GM12878 (cell line): ENCODE measurements at regions not wholly inside any gene's neighbourhood (a gene's known extent, or its start where the extent isn't known, plus 50 kb on each side); places are given as distances from the start of the nearest gene placed in this dataset.

Source experiments
- ATAC-seq: fragments of 200-7000 bp; cut with Tn5 transposase; 3 replicates; pipeline ENCODE4 v1.9.1; 2020; ENCODE audit warnings: mild to moderate bottlenecking, moderate library complexity
- BruUV-seq: library from RNA; stranded (reverse); fragments of 400-500 nt; replicated peaks from 2 replicates; lab custom pipeline; 2021; lab: Mats Ljungman, UMichigan
- CTCF ChIA-PET: fragments of 300-600 bp; sonication (Branson Sonifier 250); formaldehyde crosslinking; extraction: SDS; loops from one replicate; lab custom pipeline; 2021; ENCODE audit warnings: inconsistent platforms; lab: Yijun Ruan, JAX
- POLR2A ChIA-PET: fragments of 350-600 bp; formaldehyde crosslinking; extraction: SDS; loops from one replicate; lab custom pipeline; 2021; ENCODE audit warnings: inconsistent platforms; lab: Charles Lee
- RAD21 ChIA-PET: fragments of 300-600 bp; sonication (Branson Sonifier 250); formaldehyde crosslinking; loops from one replicate; lab custom pipeline; 2023; ENCODE audit warnings: antibody characterized with exemption; ENCODE audit not compliant: unreplicated experiment; lab: Charles Lee
- SMC1A ChIA-PET: fragments of 300-600 bp; sonication (Branson Sonifier 250); formaldehyde crosslinking; loops from one replicate; lab custom pipeline; 2023; ENCODE audit not compliant: unreplicated experiment, uncharacterized antibody; lab: Charles Lee
- DNase-seq: peaks from one replicate; pipeline ENCODE4 v3.0.0-alpha.2; 2011; ENCODE audit warnings: low read depth, low spot score
- FAIRE-seq: peaks from 3 replicates; lab custom pipeline; 2011; peaks lifted over from hg19 to GRCh38; lab: Jason Lieb, UNC
- H2AFZ ChIP-seq: 2 replicates; pipeline ENCODE4 v1.6.0; 2011; ENCODE audit warnings: low read depth, low read length, control low read depth; ENCODE audit not compliant: control insufficient read depth
- H3K27ac ChIP-seq: 2 replicates; pipeline ENCODE4 v1.5.1; 2011; ENCODE audit warnings: control low read depth; ENCODE audit not compliant: control insufficient read depth, insufficient read depth
- H3K27me3 ChIP-seq, 2 experiments: replicated peaks in 1 of 2; 2 replicates each; pipeline versions ENCODE4 v1.6.0 to v1.6.1; 2011; ENCODE audit warnings: low read length in 1 of 2; ENCODE audit not compliant: control insufficient read depth in 2 of 2, insufficient read depth in 2 of 2
- H3K36me3 ChIP-seq, 2 experiments: 2 replicates each; pipeline ENCODE4 v1.5.1; 2011; ENCODE audit warnings: low read length in 1 of 2; ENCODE audit not compliant: control insufficient read depth in 2 of 2, insufficient read depth in 2 of 2
- H3K4me1 ChIP-seq: 2 replicates; pipeline ENCODE4 v1.6.1; 2011; ENCODE audit warnings: mild to moderate bottlenecking, low read length, moderate library complexity, mixed read lengths; ENCODE audit not compliant: control insufficient read depth, insufficient read depth
- H3K4me2 ChIP-seq: 2 replicates; pipeline ENCODE4 v1.6.0; 2011; ENCODE audit warnings: control low read depth; ENCODE audit not compliant: control insufficient read depth, insufficient read depth
- H3K4me3 ChIP-seq: fragments of 200-600 bp; sonication (generic); 2 replicates; pipeline ENCODE4 v1.5.1; 2016
- H3K79me2 ChIP-seq: 2 replicates; pipeline ENCODE4 v1.6.0; 2011; ENCODE audit warnings: low read length; ENCODE audit not compliant: control insufficient read depth, insufficient read depth
- H3K9ac ChIP-seq: 2 replicates; pipeline ENCODE4 v1.8.0; 2011; ENCODE audit warnings: low read length, control low read depth, mixed read lengths; ENCODE audit not compliant: control insufficient read depth, insufficient read depth
- H3K9me3 ChIP-seq: replicated peaks from 3 replicates; pipeline ENCODE4 v1.5.1; 2011; ENCODE audit warnings: mild to moderate bottlenecking, low read length; ENCODE audit not compliant: control insufficient read depth, insufficient read depth
- H4K20me1 ChIP-seq: 2 replicates; pipeline ENCODE4 v1.6.0; 2011; ENCODE audit not compliant: control insufficient read depth, insufficient read depth
- BCL3 ChIP-seq: IDR thresholded peaks from 2 replicates; pipeline ENCODE4 v1.6.1; 2011; ENCODE audit warnings: borderline replicate concordance, low read depth, mild to moderate bottlenecking, moderate library complexity, low read length; ENCODE audit not compliant: insufficient read depth, poor library complexity, severe bottlenecking
- CREM ChIP-seq: IDR thresholded peaks from 2 replicates; pipeline ENCODE4 v1.6.1; 2014; ENCODE audit warnings: antibody characterized with exemption, low read depth
- DPF2 ChIP-seq: fragments of 450-650 bp; IDR thresholded peaks from 2 replicates; pipeline ENCODE4 v1.6.1; 2017; ENCODE audit warnings: mild to moderate bottlenecking
- FOS ChIP-seq: IDR thresholded peaks from 3 replicates; pipeline ENCODE4 v1.6.1; 2011; ENCODE audit warnings: borderline replicate concordance; ENCODE audit not compliant: insufficient read length; ENCODE audit errors: extremely low read depth
- HDGF ChIP-seq: fragments of 450-650 bp; IDR thresholded peaks from 2 replicates; pipeline ENCODE4 v1.6.1; 2016; ENCODE audit warnings: antibody characterized with exemption
- JUNB ChIP-seq: IDR thresholded peaks from 2 replicates; pipeline ENCODE4 v1.6.1; 2016; ENCODE audit warnings: antibody characterized with exemption, mild to moderate bottlenecking
- KAT2A ChIP-seq: conservative IDR thresholded peaks from 2 replicates; pipeline ENCODE4 v1.6.1; 2011; ENCODE audit warnings: low read depth, low read length; ENCODE audit not compliant: control insufficient read depth
- SIN3A ChIP-seq: IDR thresholded peaks from 2 replicates; pipeline ENCODE4 v1.6.1; 2012; ENCODE audit warnings: low read depth, low read length, improper control_type of control experiment
- SUPT20H ChIP-seq: IDR thresholded peaks from 2 replicates; pipeline ENCODE4 v1.6.1; 2011; ENCODE audit warnings: low read depth, mild to moderate bottlenecking, low read length, moderate library complexity, borderline replicate concordance; ENCODE audit not compliant: control insufficient read depth
- TCF7 ChIP-seq: IDR thresholded peaks from 2 replicates; pipeline ENCODE4 v1.6.1; 2014; ENCODE audit warnings: antibody characterized with exemption, borderline replicate concordance
- WRNIP1 ChIP-seq: IDR thresholded peaks from 2 replicates; pipeline ENCODE4 v1.6.1; 2011; ENCODE audit warnings: low read depth, low read length, improper control_type of control experiment, borderline replicate concordance
- ZBTB11 ChIP-seq: fragments of 450-650 bp; formaldehyde crosslinking; IDR thresholded peaks from 2 replicates; pipeline ENCODE4 v1.5.0; 2022; ENCODE audit warnings: mild to moderate bottlenecking, missing genetic modification characterization
- ZNF24 ChIP-seq: fragments of 450-650 bp; IDR thresholded peaks from 2 replicates; pipeline ENCODE4 v1.6.1; 2017; ENCODE audit warnings: antibody characterized with exemption, mild to moderate bottlenecking
- ZNF274 ChIP-seq: IDR thresholded peaks from one replicate; pipeline ENCODE4 v1.8.0; 2011; ENCODE audit not compliant: insufficient read length, insufficient read depth
- ZNF687 ChIP-seq: fragments of 450-650 bp; IDR thresholded peaks from 2 replicates; pipeline ENCODE4 v1.6.1; 2017; ENCODE audit warnings: mild to moderate bottlenecking, moderate library complexity
- WGBS: methylation state at CpG from one replicate; pipeline ENCODE4 v1.1.6; 2016; ENCODE audit warnings: low lambda C conversion rate; ENCODE audit not compliant: insufficient replicate concordance, insufficient coverage; ENCODE audit errors: missing lambda C conversion rate; 5-methylcytosine and 5-hydroxymethylcytosine counted together
- in situ Hi-C: fragments of 300-500 bp; cut with MboI; formaldehyde crosslinking; loops from 9 replicates; pipeline ENCODE4 v1.14.3; 2018; ENCODE audit warnings: mixed read lengths
- intact Hi-C: fragments of 100-400 bp; cut with micrococcal nuclease; formaldehyde crosslinking; loops from one replicate; pipeline ENCODE4 v1.14.2; 2022; ENCODE audit not compliant: unreplicated experiment
- TF ChIP-seq, protein P1 (sequence below): IDR thresholded peaks from 2 replicates; pipeline ENCODE4 v1.6.1; 2012; ENCODE audit warnings: low read length, inconsistent platforms

DNA sequence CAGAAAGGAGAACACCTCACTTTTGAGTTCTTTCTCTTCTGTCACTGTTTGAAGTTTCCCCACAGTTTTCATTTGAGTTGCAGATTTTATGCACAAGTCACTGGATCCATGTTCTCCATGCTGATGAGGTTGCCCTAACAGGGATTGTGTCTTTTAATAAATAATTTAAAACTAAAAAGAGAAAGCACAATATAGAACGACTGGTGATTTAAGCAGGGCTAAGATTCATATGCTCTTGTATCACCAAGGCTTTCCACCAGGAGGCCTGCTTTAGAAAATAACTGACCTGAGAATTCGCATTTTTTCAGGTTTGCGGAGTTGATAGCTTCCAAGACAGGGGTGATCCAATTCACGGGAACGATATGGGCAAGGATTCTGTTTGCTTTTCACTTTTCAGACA lies 252.0 kb upstream of the VEPH1 start:
- Histone ChIP-seq H3K4me2 (no peak overlapping the region), H3K4me1 (no peaks in the 10 kb centered on the region), H3K27me3 (no peaks in the 10 kb centered on the region), H3K9ac (no peak overlapping the region), H3K27ac (no peak overlapping the region), H3K4me3 (no peak overlapping the region), H2AFZ (no peak overlapping the region), H3K36me3 (no peaks in the 10 kb centered on the region), H4K20me1 (no peaks in the 10 kb centered on the region), H3K9me3 (no peaks in the 10 kb centered on the region), H3K79me2 (no peaks in the 10 kb centered on the region)
- CTCF ChIA-PET, result no interaction called here
- BruUV-seq, result no TSS peak
- FAIRE-seq, result no peak
- WGBS, result 35% methylated on average over 5 of the region's 5 CpGs
- DNase-seq, result no peak
- RAD21 ChIA-PET, result no interaction called here
- POLR2A ChIA-PET, result no interaction called here
- in situ Hi-C loops, result no loop called here
- SMC1A ChIA-PET, result no interaction called here
- ATAC-seq, result no peak
- intact Hi-C loops, result no loop called here
- no peak for TF ChIP-seq TCF7
- no peak for TF ChIP-seq HDGF
- no peak for TF ChIP-seq CREM
- no peak for TF ChIP-seq ZBTB11 (CRISPR knock-in tag)
- TF ChIP-seq, protein P1, sequence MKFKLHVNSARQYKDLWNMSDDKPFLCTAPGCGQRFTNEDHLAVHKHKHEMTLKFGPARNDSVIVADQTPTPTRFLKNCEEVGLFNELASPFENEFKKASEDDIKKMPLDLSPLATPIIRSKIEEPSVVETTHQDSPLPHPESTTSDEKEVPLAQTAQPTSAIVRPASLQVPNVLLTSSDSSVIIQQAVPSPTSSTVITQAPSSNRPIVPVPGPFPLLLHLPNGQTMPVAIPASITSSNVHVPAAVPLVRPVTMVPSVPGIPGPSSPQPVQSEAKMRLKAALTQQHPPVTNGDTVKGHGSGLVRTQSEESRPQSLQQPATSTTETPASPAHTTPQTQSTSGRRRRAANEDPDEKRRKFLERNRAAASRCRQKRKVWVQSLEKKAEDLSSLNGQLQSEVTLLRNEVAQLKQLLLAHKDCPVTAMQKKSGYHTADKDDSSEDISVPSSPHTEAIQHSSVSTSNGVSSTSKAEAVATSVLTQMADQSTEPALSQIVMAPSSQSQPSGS, result no peak
- TF ChIP-seq WRNIP1, result no peak
- TF ChIP-seq KAT2A, result no peak
- no peak for TF ChIP-seq SUPT20H
- no peak for TF ChIP-seq BCL3
- no peak for TF ChIP-seq DPF2
- TF ChIP-seq FOS, result no peak
- TF ChIP-seq ZNF687, result no peak
- no peak for TF ChIP-seq JUNB
- no peak for TF ChIP-seq ZNF24
- no peak for TF ChIP-seq ZNF274
- TF ChIP-seq SIN3A, result no peak
